NCI-H2029 (cell line): ENCODE measurements at regions not wholly inside any gene's neighbourhood (a gene's known extent, or its start where the extent isn't known, plus 50 kb on each side); places are given as distances from the start of the nearest gene placed in this dataset.
A peak's percentile ranks its signal among the peaks of the same experiment; 100 is the strongest.
"Not testable (repeated sequence)": the region's sequence is repeated elsewhere in the genome, so short reads cannot be mapped to it uniquely, and the experiment has no call there.

ENCODE experiments used
- DNase-seq: peaks from one replicate; lab custom pipeline; 2025; lab: John Stamatoyannopoulos, UW

DNA sequence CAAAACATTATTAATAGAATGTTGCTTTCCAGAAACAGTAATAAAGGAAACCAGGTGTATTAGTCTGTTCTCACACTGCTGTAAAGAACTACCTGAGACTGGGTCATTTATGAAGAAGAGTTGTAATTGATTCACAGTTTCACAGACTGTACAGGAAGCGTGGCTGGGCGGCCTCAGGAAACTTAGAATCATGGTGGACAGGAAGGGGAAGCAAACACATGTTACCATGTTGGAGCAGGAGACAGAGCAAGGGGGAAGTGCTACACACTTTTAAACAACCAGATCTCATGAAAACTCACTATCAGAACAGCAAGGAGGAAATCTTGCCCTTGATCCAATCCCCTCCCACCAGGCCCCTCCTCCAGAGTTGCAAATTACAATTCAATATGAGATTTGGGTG is 815.8 kb downstream of the TRIML1 start:
- no peak for DNase-seq

DNA sequence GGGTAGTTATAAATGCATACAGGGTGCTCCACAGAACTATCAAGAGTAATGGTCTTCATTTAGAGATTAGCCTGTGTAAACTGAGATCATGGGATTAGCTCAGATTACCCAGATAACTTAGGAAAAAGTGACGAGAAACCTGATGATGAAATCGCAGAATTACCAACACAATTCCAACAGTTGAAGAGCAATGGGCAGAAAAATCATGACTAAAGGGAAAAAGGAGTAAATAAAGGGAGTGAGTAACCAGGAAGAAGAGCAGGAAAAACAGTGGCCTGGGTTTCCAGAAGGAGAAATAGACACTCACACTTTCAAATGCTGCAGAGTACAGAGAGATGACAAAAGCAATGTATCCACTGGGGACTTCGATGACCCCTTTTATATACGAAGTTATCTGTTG is 817.3 kb downstream of the TRIML1 start:
- DNase-seq, result no peak

DNA sequence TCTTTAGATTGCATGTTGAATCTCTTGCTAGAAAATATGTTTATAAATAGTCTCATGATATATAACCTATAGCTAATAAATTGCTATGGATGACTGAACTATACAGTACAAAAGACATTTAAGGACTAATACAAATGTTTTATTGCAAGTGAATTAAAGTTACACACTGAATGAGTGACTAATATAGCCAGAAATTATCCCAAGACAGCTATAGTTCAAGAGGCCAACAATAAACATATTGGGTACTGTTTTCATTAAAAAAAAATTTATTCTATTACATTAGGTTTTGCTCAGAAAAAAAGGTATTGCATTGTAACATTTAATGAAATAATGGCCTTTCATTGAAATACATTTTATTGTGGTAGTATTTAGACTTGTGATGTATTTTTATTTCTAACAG is 819.1 kb downstream of the TRIML1 start:
- DNase-seq, result no peak

DNA sequence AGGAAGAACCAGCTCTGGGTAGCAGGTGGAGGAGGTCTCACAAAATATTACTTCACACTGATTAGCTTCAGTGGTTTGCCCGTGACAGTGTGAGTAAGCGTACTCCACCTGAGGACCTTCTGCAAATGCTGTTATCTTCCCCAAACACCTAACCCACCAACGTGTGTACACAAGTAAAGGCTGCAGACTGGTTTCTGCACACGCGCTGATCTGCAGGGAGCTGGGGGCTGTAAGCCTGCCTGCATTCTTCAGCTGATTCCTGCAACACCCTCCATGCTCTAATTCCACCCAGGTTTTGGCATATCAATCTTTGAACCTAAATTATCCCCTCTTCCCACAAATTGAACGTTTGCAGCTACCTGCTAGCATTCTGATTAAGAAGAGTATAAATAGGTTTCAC is 820.2 kb downstream of the TRIML1 start:
- no peak for DNase-seq

DNA sequence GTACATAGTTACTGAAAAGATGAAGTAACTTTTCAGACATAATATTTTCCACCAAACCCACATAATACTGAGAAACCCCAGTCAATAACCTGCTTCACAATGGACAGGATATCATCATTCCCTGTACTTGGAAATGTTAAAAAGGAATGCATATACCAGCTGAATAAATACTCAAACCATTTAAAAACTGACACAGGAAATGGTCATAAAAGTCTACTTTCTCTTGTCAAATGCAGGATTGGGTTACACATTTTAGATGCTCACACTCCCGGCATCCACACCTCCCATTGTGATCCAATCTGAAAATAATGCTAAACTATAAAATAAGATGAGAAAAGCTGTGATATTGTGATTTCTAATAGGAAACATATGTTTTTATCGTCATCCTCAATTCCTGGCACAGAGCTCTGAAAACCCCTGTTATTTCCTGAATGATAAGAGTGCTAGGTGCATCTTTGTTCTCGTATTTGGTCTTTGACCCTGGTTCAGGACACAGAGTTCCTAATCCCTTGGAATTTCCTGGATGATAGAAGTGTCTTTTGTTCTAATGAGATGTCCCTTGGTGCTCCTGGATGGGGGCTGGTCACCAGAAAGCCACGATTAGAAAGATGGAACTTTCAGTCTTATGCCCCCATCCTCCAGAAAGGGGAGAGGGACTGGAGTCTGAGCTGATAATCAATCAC is 821.3 kb downstream of the TRIML1 start:
- no peak for DNase-seq

DNA sequence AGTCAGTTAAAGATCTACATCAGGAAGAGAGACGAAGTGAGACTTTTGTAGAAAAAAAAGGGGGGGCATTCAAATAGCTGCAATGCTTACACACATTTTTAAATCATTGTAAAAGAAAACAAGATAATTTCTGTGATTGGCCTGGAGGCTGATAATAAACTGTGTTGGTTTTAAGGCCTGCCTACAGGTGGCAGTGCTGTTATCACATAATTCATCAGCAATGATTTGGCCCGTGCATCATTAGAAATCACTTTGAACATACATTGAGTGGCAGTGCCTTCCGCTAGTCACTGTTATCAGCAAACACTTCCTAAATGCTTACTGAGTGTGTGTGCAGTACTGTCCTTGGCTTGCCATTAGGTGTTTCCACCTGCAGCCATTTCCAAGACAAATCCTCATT is 831.9 kb downstream of the TRIML1 start:
- DNase-seq, result peak; percentile 24

DNA sequence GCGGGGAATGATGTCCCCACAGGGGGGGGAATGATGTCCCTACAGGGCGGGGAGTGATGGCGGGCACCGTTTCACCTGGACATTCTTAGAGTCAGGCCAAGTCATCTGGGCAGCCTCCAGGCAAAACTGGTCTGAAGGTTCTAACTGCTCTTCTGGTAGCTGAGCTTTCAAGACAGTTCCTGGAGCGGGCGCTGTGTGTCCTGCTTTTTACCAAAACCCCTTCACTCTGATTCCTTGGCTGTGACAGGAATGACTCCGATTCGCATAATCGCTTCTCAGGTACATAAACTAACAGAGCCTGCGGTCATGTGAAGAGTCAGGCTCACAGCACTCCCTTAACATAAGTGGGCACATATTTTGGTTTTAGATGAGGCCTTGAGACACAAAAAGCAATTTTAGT is 836.0 kb downstream of the TRIML1 start:
- no peak for DNase-seq

DNA sequence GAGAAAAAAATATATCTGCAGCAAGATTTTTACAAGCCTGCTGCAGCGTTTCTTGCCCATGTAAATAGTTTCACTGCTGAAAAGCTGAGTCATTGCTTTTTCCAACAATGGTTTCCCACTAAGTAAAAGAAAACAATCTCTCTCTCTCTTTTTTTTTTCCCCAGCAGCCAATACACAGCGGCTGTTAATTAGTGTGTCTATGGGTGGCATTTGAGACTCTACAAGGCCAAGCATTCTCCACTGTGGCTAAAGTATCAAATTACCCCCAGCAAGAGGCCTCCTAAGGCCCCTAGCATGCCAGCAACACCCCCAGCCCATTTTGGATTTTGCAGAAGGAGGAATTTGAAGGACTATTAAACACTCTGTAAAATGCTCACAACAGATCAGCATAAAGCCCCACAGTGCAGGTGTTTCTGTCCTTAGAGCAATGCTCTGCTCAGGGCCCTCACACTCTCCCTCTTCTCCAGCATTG is 837.4 kb downstream of the TRIML1 start:
- peak; percentile 77 for DNase-seq

DNA sequence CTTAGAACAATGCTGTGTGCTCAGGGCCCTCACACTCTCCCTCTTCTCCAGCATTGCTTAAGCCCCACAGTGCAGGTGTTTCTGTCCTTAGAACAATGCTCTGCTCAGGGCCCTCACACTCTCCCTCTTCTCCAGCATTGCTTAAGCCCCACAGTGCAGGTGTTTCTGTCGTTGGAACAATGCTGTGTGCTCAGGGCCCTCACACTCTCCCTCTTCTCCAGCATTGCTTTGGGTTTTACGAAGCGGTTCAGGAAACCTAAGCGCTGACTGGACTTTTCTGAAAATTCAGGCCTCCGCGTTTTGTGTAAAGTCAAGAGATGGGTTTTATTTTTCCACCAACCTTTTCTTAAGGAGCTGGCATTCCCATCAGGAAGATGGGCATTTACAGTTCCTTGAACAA is 838.0 kb downstream of the TRIML1 start:
- peak; percentile 56 for DNase-seq

DNA sequence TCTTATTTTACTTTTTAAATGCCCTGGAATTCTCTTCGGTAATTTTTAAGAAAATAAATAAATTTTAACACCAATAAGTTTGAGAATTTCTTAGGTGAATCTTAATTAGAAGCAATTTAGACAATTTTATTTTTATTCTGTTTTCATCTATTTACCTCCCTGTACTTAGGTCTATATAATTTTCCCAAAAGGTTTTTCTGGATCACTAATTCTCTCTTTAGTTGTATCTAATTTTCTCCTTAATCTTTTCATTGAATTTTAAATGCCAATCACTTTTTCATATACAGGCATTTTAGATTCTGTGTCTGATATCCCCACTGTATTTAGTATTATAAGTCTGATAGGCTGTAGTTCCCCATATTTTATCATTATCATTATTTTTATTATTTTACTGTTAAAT is 845.3 kb downstream of the TRIML1 start:
- no peak for DNase-seq

DNA sequence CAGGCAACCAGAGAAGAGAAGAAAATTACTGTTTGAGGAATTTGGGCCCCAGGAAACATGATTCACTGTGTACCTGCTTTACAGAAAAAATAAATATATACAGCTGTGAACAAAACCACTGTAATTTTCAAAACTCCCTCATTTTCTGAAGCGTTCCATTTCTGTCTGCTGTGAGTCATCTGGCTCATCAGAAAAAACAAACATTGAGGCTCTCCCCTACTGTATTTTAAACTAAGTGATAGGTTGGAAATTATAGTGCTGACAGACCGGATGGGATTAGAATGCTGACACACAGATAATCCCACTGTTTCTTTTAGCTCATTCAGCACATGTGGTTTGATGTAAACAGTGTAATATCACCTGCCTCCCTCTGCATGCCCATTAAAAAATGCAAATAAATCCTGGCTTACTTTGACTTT is 847.0 kb downstream of the TRIML1 start:
- DNase-seq, result no peak

DNA sequence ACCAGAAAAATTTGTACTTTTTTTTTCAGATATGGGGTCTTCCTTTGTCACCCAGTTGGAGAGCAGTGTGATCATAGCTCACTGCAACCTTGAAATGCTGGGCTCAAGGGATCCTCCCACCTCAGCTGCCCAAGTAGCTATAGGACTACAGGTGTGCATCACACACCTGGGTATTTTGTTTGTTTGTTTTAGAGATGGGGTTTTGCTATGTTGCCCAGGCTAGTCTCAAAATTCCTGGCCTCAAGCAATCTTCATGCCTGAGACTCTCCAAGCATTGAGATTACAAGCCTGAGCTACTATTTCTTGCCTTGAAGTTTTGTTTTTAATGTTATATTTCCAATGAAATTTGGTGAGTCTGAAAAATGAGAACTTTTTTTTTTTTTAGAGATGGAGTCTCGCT is 847.8 kb downstream of the TRIML1 start:
- DNase-seq, result no peak

DNA sequence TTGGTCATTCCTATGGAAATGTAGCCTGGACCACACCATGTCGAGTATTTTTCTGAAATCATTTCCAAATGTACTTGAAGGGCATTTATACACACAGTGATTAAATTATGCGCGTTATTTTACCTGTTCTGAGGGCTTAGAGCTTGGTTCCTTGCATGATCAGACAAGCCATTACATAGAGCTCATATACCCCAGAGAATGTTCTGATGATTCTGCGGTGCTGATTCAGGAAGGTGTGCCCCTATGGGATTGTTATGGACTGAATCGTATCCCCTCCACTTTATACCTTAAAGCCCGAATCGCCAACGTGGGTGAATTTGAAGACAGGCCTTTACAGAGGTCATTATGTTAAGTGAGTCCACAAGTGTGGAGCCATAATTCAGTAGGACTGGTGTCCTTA is 848.9 kb downstream of the TRIML1 start:
- DNase-seq, result no peak

DNA sequence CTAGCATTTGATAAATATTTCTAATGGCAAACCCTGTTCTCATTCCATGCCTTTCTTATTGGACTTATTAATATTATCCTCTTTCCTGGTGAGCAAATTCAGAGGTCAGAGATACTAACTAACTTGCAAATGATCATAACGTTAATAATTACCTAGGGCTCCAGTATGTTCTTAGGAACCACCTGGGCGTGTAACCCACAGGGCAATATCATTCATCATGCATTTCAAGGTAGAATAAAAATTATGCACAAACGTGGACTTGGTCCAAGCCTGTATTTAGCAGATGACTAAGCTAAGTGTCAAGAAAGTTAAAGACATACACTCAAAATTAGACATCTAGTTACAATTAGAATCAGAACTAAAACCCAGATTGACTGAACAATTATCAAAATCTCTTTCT is 850.1 kb downstream of the TRIML1 start:
- no peak for DNase-seq

DNA sequence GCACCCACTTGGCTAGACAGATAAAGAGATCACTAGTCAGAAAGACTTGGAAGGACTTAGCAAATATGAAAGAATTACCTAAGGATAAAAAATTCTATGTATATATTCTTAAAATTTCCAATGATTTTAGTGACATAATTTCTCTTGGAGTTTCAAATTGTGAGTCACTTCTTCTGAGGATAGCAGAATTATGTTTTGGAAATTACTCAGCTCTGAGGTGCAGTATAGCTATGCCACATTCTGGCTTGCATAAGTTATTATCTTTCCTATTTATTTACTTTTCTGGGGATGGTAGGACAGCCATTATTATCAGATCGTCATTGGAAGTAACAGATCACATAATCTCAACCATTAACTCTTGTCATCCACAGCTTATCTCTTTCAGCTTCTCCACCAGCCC is 853.5 kb downstream of the TRIML1 start:
- no peak for DNase-seq

DNA sequence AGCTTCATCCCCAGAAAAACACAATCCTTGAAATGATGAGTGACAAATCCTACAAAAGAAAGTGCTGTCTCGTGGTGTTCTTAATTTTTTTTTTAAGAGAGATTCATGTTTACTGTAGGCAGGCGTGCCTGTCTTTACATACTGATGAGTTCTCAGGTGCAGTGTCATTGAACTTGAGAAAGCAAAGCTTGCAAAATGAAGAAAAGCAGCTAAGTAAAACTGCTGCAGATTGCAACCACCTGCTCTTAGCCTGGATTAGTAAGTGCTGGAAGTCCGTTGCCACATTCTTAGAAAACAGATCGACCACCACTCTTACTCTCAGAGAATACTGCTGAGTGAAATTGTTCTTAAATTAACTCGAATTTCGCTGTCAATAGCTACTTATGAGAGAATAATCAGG is 854.6 kb downstream of the TRIML1 start:
- DNase-seq, result no peak

DNA sequence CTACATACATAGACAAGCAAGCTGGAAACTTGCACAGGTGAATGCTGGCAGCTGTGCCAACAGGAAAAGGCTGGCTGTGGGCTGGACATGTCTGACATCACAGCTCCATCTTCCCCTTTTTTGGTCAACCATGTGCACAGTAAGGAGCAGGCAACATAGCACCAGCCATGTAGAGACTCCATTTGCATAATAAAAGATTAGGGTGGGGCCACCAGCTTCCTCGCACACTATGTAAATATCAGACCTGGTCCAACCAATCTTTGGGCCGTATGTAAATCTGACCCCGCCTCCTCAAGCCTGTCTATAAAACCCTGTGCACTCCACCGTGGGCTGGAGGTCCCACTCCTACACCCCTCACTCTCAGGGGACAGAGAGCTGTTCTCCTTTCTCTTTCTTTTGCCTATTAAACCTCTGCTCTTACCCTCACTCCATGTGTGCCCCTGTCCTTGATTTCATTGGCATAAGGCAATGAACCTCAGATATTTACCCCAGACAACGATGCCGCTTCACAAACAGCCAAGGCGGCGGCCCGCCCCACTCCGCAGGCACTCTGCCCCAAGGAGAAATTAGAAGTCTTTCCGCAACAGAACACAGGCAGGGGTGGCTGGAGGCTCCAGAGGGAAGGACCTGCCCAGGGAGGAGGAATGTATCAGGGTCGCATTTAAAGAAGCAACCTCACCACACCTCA is 862.2 kb downstream of the TRIML1 start:
- peak; percentile 43 for DNase-seq

DNA sequence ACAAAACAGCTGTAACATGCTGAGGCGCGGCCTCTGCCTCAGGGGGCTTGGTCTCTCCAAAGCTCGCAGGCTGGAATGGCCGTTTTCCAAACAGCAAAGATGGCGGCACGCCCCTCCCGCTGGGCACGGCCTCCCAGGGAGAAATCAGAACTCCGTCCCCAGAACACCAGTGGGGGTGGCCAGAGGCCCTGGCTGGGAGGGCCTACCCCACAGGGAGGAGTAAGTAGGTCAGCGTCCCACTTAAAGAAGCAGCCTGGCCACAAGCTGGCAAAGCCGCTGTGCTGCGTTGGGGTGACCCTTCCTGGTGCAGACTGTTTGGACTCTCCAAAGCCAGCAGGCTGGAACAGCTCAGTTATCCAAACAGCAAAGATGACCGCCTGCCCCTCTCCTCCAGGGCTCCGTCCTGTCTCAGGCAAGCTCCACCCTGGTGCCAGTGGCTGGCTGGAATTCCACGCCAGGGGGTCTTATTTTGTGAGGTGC is 862.8 kb downstream of the TRIML1 start:
- DNase-seq, result no peak

DNA sequence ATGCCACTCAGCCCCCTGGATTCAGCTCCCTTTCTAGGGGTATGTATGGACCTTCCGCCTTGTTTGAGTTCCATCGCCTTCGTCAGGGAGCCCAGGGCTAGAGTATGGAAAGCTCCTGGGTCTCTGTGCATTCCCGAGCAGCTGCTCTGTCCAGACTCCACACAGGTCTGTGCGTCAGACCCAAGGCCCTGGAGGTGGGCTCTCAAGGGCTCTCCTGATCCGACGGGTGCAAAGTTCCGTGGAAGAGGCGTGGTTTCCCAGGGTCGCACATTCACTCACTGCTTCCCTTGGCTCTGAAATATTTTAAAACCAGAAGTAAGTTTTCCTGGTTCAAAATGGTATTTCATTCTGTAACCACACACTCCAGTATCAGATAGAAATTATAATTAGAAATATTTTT is 863.2 kb downstream of the TRIML1 start:
- no peak for DNase-seq

DNA sequence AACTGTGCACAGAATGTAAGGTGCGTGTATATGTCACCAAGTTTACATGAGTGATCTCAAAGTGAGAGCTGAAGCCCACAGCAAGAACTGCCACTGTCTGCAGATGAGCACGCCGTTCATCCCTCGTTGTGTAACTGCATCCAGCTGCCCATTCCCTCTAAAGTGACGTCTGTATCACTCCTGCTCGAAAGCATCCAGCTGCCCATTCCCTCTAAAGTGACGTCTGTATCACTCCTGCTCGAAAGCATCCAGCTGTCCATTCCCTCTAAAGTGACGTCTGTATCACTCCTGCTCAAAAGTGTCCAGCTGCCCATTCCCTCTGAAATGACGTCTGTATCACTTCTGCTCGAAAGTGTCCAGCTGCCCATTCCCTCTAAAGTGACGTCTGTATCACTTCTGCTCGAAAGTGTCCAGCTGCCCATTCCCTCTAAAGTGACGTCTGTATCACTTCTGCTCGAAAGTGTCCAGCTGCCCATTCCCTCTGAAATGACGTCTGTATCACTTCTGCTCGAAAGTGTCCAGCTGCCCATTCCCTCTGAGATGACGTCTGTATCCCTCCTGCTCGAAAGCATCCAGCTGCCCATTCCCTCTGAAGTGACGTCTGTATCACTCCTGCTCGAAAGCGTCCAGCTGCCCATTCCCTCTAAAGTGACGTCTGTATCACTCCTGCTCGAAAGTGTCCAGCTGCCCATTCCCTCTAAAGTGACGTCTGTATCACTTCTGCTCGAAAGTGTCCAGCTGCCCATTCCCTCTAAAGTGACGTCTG is 871.4 kb downstream of the TRIML1 start:
- DNase-seq, result not testable (repeated sequence)

DNA sequence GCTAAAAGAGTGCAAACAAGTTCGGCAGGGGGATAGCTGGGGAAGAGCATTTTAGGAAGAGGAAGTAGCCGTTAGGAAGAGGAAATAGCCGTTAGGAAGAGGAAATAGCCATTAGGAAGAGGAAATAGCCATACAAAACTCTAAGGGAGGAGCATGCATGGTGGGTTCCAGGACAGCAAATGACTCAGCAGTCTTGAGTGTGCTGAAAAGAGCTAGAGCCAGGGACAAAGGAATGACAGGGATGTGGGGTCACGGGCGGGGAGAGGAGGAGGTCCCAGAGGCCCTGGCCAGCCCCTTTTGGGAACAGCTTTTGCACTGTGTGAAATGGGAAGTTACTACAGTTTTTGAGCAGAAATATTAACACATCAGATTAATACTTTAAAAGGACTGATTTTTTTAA is 882.6 kb downstream of the TRIML1 start:
- no peak for DNase-seq

DNA sequence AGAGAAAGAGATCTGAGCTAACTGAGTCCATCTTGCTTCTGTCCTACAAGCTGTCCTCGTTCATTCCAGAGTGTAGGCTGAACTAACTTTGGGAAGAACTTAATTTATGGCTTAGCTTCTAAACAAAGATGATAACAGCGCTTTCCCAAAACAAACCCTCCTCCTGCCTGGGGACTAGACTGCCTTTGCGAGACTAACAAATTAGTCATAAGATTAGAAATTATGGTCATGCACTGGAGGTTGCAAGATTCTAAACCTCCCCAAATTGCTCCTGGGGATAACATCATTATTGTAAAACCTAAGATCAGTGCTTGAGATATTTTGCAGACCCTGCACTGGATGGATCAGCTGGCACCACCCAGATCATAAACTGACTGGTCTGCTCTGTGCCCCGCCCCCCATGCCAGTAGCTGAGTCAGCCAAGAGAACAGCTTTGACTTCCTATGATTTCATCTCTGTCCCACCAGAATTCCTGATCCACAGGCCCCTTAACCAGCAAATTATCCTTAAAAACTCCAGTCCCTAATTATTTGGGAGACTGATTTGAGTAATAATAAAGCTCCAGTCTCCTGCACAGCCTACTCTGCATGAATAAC is 883.3 kb downstream of the TRIML1 start:
- no peak for DNase-seq
